Stomach (tissue), 8 donors: ENCODE measurements at regions not wholly inside any gene's neighbourhood (a gene's known extent, or its start where the extent isn't known, plus 50 kb on each side); places are given as distances from the start of the nearest gene placed in this dataset.

Experiments used
- DNase-seq, 2 donors: peaks; one replicate each; pipeline versions ENCODE4 v3.0.0 to v3.0.0-alpha.2; 2013 to 2019
- H3K27ac ChIP-seq, 5 donors: fragments of 200-600 bp in 4 of 5; sonication (generic) in 4 of 5; one replicate each; pipeline ENCODE4 v1.5.1; 2013 to 2019; ENCODE audit warnings: mild to moderate bottlenecking in 1 of 5, moderate library complexity in 1 of 5
- H3K27me3 ChIP-seq, 3 donors: fragments of 200-600 bp; sonication (generic); one replicate each; pipeline ENCODE4 v1.5.1; 2017 to 2019; ENCODE audit warnings: mixed run types in 1 of 3
- H3K36me3 ChIP-seq, 4 donors: fragments of 200-600 bp; sonication (generic); 1 replicate in 3 of 4; 2 replicates in 1 of 4; pipeline ENCODE4 v1.5.1; 2016 to 2019
- H3K4me1 ChIP-seq, 4 donors: fragments of 200-600 bp; sonication (generic); one replicate each; pipeline ENCODE4 v1.5.1; 2016 to 2019
- H3K4me3 ChIP-seq, 4 donors: fragments of 200-600 bp; sonication (generic) in 3 of 4; one replicate each; pipeline ENCODE4 v1.5.1; 2016 to 2019; ENCODE audit warnings: mild to moderate bottlenecking in 1 of 4
- H3K9me3 ChIP-seq, 4 donors: fragments of 200-600 bp; sonication (generic); one replicate each; pipeline ENCODE4 v1.5.1; 2016 to 2019
- EP300 ChIP-seq: sonication (generic); formaldehyde crosslinking; IDR thresholded peaks from one replicate; pipeline ENCODE4 v1.6.1; 2017; ENCODE audit warnings: antibody characterized with exemption
- POLR2A ChIP-seq, 4 donors: fragments of 450-650 bp; IDR thresholded peaks; one replicate each; pipeline ENCODE4 v1.6.1; 2016; ENCODE audit warnings: antibody characterized with exemption in 4 of 4, control low read depth in 2 of 4, mild to moderate bottlenecking in 1 of 4, moderate library complexity in 1 of 4
- POLR2AphosphoS5 ChIP-seq, 3 donors: sonication (generic); formaldehyde crosslinking; IDR thresholded peaks; one replicate each; pipeline ENCODE4 v1.6.1; 2016; ENCODE audit warnings: antibody characterized with exemption in 3 of 3
- WGBS, 5 donors: extraction: QIAGEN DNeasy Blood & Tissue Kit in 3 of 5; methylation state at CpG; one replicate each; pipeline versions ENCODE4 v1.1.5 to v1.1.7; 2013 to 2018; 5-methylcytosine and 5-hydroxymethylcytosine counted together
- intact Hi-C: fragments of 100-400 bp; cut with DNase I; formaldehyde crosslinking; loops from one replicate; pipeline ENCODE4 v1.15.1; 2023; ENCODE audit warnings: low total_unique reads
- TF ChIP-seq, protein P1 (sequence below), 7 experiments: fragments of 450-650 bp in 4 of 7; fragments of 200-600 bp in 3 of 7; sonication (generic) in 3 of 7; IDR thresholded peaks; one replicate each; pipeline ENCODE4 v1.5.1; 2016 to 2019; ENCODE audit warnings: antibody characterized with exemption in 7 of 7, control low read depth in 2 of 7, mild to moderate bottlenecking in 1 of 7
- donor health status: healthy with polysubstance abuse.
- donor health status: Bipolar disorder and iron deficiency.
- donor health status: healthy.

DNA sequence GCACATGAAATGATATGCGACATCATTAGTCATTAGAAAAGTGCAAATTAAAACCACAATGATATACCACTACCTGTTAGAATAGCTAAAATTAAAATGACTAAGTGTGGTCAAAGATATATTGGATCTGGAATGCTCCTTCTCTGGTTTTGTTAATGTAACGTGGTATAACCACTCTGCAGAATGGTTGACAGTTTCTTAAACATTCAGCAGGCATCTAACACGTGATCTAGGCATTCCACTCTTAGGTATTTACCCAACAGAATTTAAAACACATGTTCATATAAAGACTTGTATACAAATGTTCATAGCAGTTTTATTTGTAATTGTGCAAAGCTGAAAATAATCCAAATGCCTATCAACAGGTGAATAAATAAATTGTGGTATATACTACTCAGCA, 165.0 kb upstream of the PLXNA2 start:
- H3K36me3 ChIP-seq = no peaks in the 10 kb centered on the region
- TF ChIP-seq EP300 (no peak), POLR2A (IDR thresholded peaks at IDR 0.05) (no peak), POLR2AphosphoS5 (IDR thresholded peaks at IDR 0.05) (no peak)
- TF ChIP-seq, protein P1, sequence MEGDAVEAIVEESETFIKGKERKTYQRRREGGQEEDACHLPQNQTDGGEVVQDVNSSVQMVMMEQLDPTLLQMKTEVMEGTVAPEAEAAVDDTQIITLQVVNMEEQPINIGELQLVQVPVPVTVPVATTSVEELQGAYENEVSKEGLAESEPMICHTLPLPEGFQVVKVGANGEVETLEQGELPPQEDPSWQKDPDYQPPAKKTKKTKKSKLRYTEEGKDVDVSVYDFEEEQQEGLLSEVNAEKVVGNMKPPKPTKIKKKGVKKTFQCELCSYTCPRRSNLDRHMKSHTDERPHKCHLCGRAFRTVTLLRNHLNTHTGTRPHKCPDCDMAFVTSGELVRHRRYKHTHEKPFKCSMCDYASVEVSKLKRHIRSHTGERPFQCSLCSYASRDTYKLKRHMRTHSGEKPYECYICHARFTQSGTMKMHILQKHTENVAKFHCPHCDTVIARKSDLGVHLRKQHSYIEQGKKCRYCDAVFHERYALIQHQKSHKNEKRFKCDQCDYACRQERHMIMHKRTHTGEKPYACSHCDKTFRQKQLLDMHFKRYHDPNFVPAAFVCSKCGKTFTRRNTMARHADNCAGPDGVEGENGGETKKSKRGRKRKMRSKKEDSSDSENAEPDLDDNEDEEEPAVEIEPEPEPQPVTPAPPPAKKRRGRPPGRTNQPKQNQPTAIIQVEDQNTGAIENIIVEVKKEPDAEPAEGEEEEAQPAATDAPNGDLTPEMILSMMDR (IDR thresholded peaks at IDR 0.05) = no peak
- H3K27me3 ChIP-seq = no peaks in the 10 kb centered on the region
- H3K4me1 ChIP-seq = no peaks in the 10 kb centered on the region
- H3K4me3 ChIP-seq = no peak overlapping the region
- no peaks in the 10 kb centered on the region for H3K9me3 ChIP-seq
- 56 to 67% (median 65%) methylated on average over 3 of the region's 3 CpGs for WGBS, 5 donors
- H3K27ac ChIP-seq = no peak overlapping the region
- intact Hi-C loops = no loop called here
- DNase-seq = no peak

- Histone ChIP-seq H3K9me3 (no peaks in the 10 kb centered on the region), H3K27me3 (no peaks in the 10 kb centered on the region), H3K4me3 (no peak overlapping the region), H3K4me1 (no peaks in the 10 kb centered on the region), H3K36me3 (no peaks in the 10 kb centered on the region), H3K27ac (no peak overlapping the region)
- no peak for TF ChIP-seq POLR2A (IDR thresholded peaks at IDR 0.05)
- TF ChIP-seq EP300 = no peak
- no peak for TF ChIP-seq POLR2AphosphoS5 (IDR thresholded peaks at IDR 0.05)
- TF ChIP-seq, protein P1 (IDR thresholded peaks at IDR 0.05) = no peak
- no peak for DNase-seq
- 81 to 89% (median 82%) methylated on average over 5 of the region's 5 CpGs for WGBS, 5 donors
- intact Hi-C loops = no loop called here
These were observed 166.2 kb upstream of the PLXNA2 start for GRCh38 chr1:208410409-208410808.

DNA sequence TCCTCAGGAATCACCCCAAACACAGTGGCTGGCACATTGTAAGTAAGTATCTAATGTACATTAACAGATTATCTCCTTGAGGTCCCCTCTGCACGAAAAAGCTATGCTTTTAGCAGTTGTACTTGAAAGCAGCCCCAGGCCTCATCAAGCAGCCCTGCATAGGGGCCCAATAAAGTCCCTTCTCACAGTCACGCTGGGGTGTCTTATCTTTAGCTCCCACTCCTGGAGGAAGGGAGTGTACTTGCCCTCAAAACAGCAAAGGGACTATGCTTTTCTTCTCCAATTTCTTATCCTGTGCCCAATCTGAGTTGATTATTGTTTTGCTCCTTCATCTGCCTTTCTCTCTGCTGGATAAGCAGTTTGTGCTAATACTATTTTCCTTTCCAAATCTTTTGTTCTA, 168.8 kb upstream of the PLXNA2 start:
- Histone ChIP-seq H3K4me3 (no peak overlapping the region), H3K27me3 (no peaks in the 10 kb centered on the region), H3K36me3 (no peaks in the 10 kb centered on the region), H3K27ac (no peak overlapping the region), H3K9me3 (no peaks in the 10 kb centered on the region), H3K4me1 (no peaks in the 10 kb centered on the region)
- DNase-seq = no peak
- WGBS, 5 donors = 31 to 53% (median 43%) methylated on average over 2 of the region's 2 CpGs
- intact Hi-C loops = no loop called here
- TF ChIP-seq, protein P1 (IDR thresholded peaks at IDR 0.05) = no peak
- TF ChIP-seq POLR2AphosphoS5 (IDR thresholded peaks at IDR 0.05) = no peak

DNA sequence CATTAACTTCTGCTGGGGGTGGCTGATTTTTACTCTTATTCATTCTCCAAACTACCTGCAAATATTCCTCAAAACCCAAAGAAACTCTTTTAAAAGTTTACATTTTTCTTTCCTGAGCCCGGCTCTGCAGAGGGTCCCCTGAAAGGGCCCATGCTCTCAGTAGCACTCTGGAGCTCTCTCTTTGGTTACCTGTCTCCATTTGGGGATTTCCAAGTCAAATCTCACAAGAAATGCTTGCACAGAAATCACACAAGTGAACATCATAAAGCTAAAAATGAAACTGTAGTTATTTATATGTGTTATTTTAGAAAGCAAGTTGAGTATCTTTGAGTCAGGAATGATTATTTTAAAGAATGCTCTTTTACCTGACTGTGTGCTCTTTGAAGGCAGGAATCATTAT, 174.5 kb upstream of the PLXNA2 start:
- Histone ChIP-seq H3K27ac (no peak overlapping the region), H3K36me3 (no peaks in the 10 kb centered on the region), H3K9me3 (no peaks in the 10 kb centered on the region), H3K4me1 (no peaks in the 10 kb centered on the region), H3K4me3 (no peak overlapping the region), H3K27me3 (no peaks in the 10 kb centered on the region)
- DNase-seq = no peak
- intact Hi-C loops = no loop called here
- 59 to 88% (median 87%) methylated on average over 1 of the region's 1 CpG for WGBS, 5 donors
- TF ChIP-seq EP300 = no peak

DNA sequence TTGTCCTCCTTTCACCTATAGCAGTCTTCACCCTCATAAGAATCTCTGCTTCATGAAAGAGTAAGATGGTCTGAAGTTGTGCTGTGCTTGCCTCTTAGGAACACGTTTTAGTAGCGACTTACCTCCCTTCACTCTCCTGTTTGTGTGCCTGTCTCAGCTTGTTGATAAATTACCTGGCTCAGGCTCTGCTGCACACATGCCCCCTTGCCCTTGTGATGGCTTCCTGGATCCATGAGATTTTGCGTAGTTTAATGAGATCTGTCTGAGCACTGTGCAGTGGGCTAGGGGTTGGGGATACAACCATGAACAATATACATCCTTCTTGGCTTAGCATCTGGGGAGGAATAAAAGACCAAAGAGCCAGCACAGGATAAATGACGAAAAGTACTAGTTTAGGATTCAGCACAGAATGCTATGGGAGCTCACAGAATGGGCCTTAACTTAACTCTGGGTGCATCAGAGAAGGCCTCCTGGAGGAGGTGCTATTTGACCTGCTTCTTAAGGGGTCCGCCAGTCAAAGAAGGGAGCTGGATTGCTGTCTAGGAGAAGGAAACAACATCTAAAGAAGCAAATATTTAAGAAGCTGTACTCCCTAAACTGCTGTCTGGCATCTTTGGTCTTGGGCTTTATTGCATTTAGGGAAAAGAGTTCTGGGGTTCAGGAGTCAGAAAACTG, 175.7 kb upstream of the PLXNA2 start:
- no peak for DNase-seq
- Histone ChIP-seq H3K9me3 (no peaks in the 10 kb centered on the region), H3K4me1 (no peaks in the 10 kb centered on the region), H3K27me3 (no peaks in the 10 kb centered on the region), H3K4me3 (no peak overlapping the region), H3K36me3 (no peaks in the 10 kb centered on the region), H3K27ac (no peak overlapping the region)
- intact Hi-C loops = no loop called here
- TF ChIP-seq POLR2AphosphoS5 (IDR thresholded peaks at IDR 0.05) (no peak), EP300 (no peak), POLR2A (IDR thresholded peaks at IDR 0.05) (no peak)
- TF ChIP-seq, protein P1 (IDR thresholded peaks at IDR 0.05) = no peak
- WGBS, 5 donors = 57 to 77% (median 61%) methylated on average over 5 of the region's 5 CpGs
